ENCODE measurements at regions not wholly inside any gene's neighbourhood (a gene's known extent, or its start where the extent isn't known, plus 50 kb on each side); places are given as distances from the start of the nearest gene placed in this dataset.

GRCh38 chr5:28269978-28270377, 1231.6 kb upstream of the CDH9 start:
- ATAC-seq (ENCODE audit: low FRiP score) (no peak), DNase-seq (ENCODE audit: low spot score) (no peak)
- TF ChIP-seq CTCF (IDR thresholded peaks at IDR 0.05) = no peak

GRCh38 chr5:28265877-28266276, 1227.5 kb upstream of the CDH9 start:
- TF ChIP-seq CTCF (IDR thresholded peaks at IDR 0.05) = no peak
- ATAC-seq (ENCODE audit: low FRiP score) = no peak
- DNase-seq (ENCODE audit: low spot score) = no peak

GRCh38 chr5:28254846-28255245, 1216.5 kb upstream of the CDH9 start:
- ATAC-seq (ENCODE audit: low FRiP score) (no peak), DNase-seq (ENCODE audit: low spot score) (no peak)
- TF ChIP-seq CTCF (IDR thresholded peaks at IDR 0.05) = no peak

- DNase-seq (ENCODE audit: low spot score) = no peak
- no peak for ATAC-seq (ENCODE audit: low FRiP score)
- no peak for TF ChIP-seq CTCF (IDR thresholded peaks at IDR 0.05)
These were observed 1215.0 kb upstream of the CDH9 start for GRCh38 chr5:28253431-28253830.

GRCh38 chr5:28249771-28250415, 1211.5 kb upstream of the CDH9 start:
- DNase-seq (ENCODE audit: low spot score) (no peak), ATAC-seq (ENCODE audit: low FRiP score) (no peak)
- no peak for TF ChIP-seq CTCF (IDR thresholded peaks at IDR 0.05)

GRCh38 chr5:28234356-28234968, 1196.1 kb upstream of the CDH9 start:
- ATAC-seq (ENCODE audit: low FRiP score) (no peak), DNase-seq (ENCODE audit: low spot score) (no peak)
- TF ChIP-seq CTCF (IDR thresholded peaks at IDR 0.05) = no peak

- ATAC-seq (ENCODE audit: low FRiP score) = no peak
- no peak for TF ChIP-seq CTCF (IDR thresholded peaks at IDR 0.05)
- DNase-seq (ENCODE audit: low spot score) = no peak
These were observed 1188.0 kb upstream of the CDH9 start for GRCh38 chr5:28226407-28226806.
